ENCODE measurements at regions not wholly inside any gene's neighbourhood (a gene's known extent, or its start where the extent isn't known, plus 50 kb on each side); places are given as distances from the start of the nearest gene placed in this dataset.

- Histone ChIP-seq H3K36me3 (no peaks in the 10 kb centered on the region), H3K4me1 (no peaks in the 10 kb centered on the region), H3K27me3 (no peaks in the 10 kb centered on the region), H3K4me3 (no peak overlapping the region), H3K9me3 (no peaks in the 10 kb centered on the region), H3K27ac (no peak overlapping the region)
- TF ChIP-seq POLR2A (IDR thresholded peaks at IDR 0.05): no peak
- TF ChIP-seq EP300 (IDR thresholded peaks at IDR 0.05): no peak
- no peak for TF ChIP-seq POLR2AphosphoS5 (IDR thresholded peaks at IDR 0.05)
- TF ChIP-seq CTCF (IDR thresholded peaks at IDR 0.05): no peak
- no peak for DNase-seq (ENCODE audit: low spot score in 2 of 2)
Measured at GRCh38 chr3:95437409-95437808, 1374.5 kb downstream of the NSUN3 start.

GRCh38 chr3:95438274-95438673 lies 1375.4 kb downstream of the NSUN3 start:
- Histone ChIP-seq H3K27ac (no peak overlapping the region), H3K4me3 (no peak overlapping the region), H3K27me3 (no peaks in the 10 kb centered on the region), H3K4me1 (no peaks in the 10 kb centered on the region), H3K36me3 (no peaks in the 10 kb centered on the region), H3K9me3 (no peaks in the 10 kb centered on the region)
- no peak for DNase-seq (ENCODE audit: low spot score in 2 of 2)
- TF ChIP-seq EP300 (IDR thresholded peaks at IDR 0.05): no peak
- no peak for TF ChIP-seq CTCF (IDR thresholded peaks at IDR 0.05)
- no peak for TF ChIP-seq POLR2A (IDR thresholded peaks at IDR 0.05)
- TF ChIP-seq POLR2AphosphoS5 (IDR thresholded peaks at IDR 0.05): no peak

- Histone ChIP-seq H3K27ac (no peak overlapping the region), H3K9me3 (no peaks in the 10 kb centered on the region), H3K36me3 (no peaks in the 10 kb centered on the region), H3K4me3 (no peak overlapping the region), H3K27me3 (no peaks in the 10 kb centered on the region), H3K4me1 (no peaks in the 10 kb centered on the region)
- WGBS: 84% methylated on average over 2 of the region's 2 CpGs
- no peak for TF ChIP-seq CTCF (IDR thresholded peaks at IDR 0.05)
- TF ChIP-seq POLR2AphosphoS5 (IDR thresholded peaks at IDR 0.05): no peak
- no peak for TF ChIP-seq POLR2A (IDR thresholded peaks at IDR 0.05)
- TF ChIP-seq EP300 (IDR thresholded peaks at IDR 0.05): no peak
- DNase-seq (ENCODE audit: low spot score in 2 of 2): no peak
Measured at GRCh38 chr3:95442766-95443165, 1371.6 kb upstream of the EPHA6 start.

DNA sequence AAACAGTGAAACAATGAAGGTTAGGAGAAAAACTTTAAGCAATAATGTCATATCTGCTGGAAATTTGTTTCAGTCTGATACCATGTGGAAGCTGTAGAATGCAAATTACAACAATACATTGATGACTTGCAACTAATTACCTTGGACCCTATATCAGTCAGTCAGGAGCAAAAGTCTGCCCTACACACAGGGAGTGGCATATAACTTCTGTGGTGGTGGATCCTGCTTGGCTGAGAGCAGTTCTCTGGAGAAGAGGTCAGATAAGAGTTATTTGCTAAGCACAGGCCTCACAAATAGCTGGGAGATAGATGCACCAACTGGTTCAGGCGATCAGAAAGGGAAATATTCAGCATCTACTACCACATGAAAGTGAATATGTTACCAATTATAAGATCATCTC lies 1364.6 kb upstream of the EPHA6 start:
- no peaks in the 10 kb centered on the region for H3K4me1 ChIP-seq
- no peaks in the 10 kb centered on the region for H3K36me3 ChIP-seq
- no peak for TF ChIP-seq CTCF (IDR thresholded peaks at IDR 0.05)
- TF ChIP-seq POLR2AphosphoS5 (IDR thresholded peaks at IDR 0.05): no peak
- TF ChIP-seq EP300 (IDR thresholded peaks at IDR 0.05): no peak
- 45% methylated on average over 1 of the region's 1 CpG for WGBS
- H3K27ac ChIP-seq: no peak overlapping the region
- DNase-seq (ENCODE audit: low spot score in 2 of 2): no peak
- no peaks in the 10 kb centered on the region for H3K27me3 ChIP-seq
- H3K9me3 ChIP-seq: no peaks in the 10 kb centered on the region
- no peak overlapping the region for H3K4me3 ChIP-seq

DNA sequence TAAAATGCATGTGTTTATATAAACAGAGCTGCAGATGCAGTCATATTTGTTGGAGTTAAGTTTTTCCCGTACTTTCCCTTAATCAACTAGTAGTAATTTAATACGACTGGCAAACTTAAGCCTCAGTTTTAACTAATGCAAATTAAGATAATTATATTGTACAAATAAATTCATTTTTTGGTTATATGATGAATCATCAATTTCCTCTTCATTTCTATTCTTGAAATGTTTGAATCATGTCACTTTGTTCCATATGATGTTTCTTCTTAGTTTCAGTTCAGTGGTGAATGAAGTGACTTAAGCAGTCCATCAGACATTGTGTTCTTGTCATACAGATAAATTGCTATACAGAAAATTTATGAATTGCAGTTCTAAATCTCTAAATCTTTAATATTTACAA lies 1361.2 kb upstream of the EPHA6 start:
- no peaks in the 10 kb centered on the region for H3K27me3 ChIP-seq
- WGBS: 84% methylated on average over 2 of the region's 2 CpGs
- no peaks in the 10 kb centered on the region for H3K4me1 ChIP-seq
- no peaks in the 10 kb centered on the region for H3K36me3 ChIP-seq
- H3K4me3 ChIP-seq: no peak overlapping the region
- no peak overlapping the region for H3K27ac ChIP-seq
- TF ChIP-seq POLR2AphosphoS5 (IDR thresholded peaks at IDR 0.05) (no peak), CTCF (IDR thresholded peaks at IDR 0.05) (no peak), POLR2A (IDR thresholded peaks at IDR 0.05) (no peak), EP300 (IDR thresholded peaks at IDR 0.05) (no peak)
- DNase-seq (ENCODE audit: low spot score in 2 of 2): no peak
- no peaks in the 10 kb centered on the region for H3K9me3 ChIP-seq
